ENCODE measurements at regions not wholly inside any gene's neighbourhood (a gene's known extent, or its start where the extent isn't known, plus 50 kb on each side); places are given as distances from the start of the nearest gene placed in this dataset.
"Not testable (repeated sequence)": the region's sequence is repeated elsewhere in the genome, so short reads cannot be mapped to it uniquely, and the experiment has no call there.

- no peak for TF ChIP-seq PRDM10 (tag by site-specific recombination; IDR thresholded peaks at IDR 0.05)
These were observed 211.6 kb downstream of the RAP2B start (continued) for GRCh38 chr3:153373606-153374005.

GRCh38 chr3:153378366-153378765 lies 216.3 kb downstream of the RAP2B start:
- H3K4me1 ChIP-seq (ENCODE audit: control insufficient read depth, insufficient read depth, low read length); H3K27ac ChIP-seq (ENCODE audit: extremely low read depth, low read depth, low read length); H3K4me3 ChIP-seq (ENCODE audit: low read depth, low read length); H3K36me3 ChIP-seq (ENCODE audit: control insufficient read depth in 2 of 2, insufficient read depth in 1 of 2, low read length in 2 of 2); H3K9me3 ChIP-seq (ENCODE audit: control insufficient read depth, insufficient read depth, low read depth, low read length); CTCF ChIA-PET; POLR2A ChIA-PET: not testable (repeated sequence)

GRCh38 chr3:153379516-153379915 lies 217.5 kb downstream of the RAP2B start:
- Histone ChIP-seq H3K4me3 (ENCODE audit: low read depth, low read length) (no peak overlapping the region), H3K27ac (ENCODE audit: extremely low read depth, low read depth, low read length) (no peak overlapping the region), H3K36me3 (ENCODE audit: control insufficient read depth in 2 of 2, insufficient read depth in 1 of 2, low read length in 2 of 2) (no peaks in the 10 kb centered on the region), H3K4me1 (ENCODE audit: control insufficient read depth, insufficient read depth, low read length) (no peaks in the 10 kb centered on the region), H3K9me3 (ENCODE audit: control insufficient read depth, insufficient read depth, low read depth, low read length) (no peaks in the 10 kb centered on the region)
- POLR2A ChIA-PET: no interaction called here
- CTCF ChIA-PET: no interaction called here
- no peak for TF ChIP-seq ZFP3 (tag by site-specific recombination; IDR thresholded peaks at IDR 0.05; ENCODE audit: low read depth)
- no peak for TF ChIP-seq ZNF324 (tag by site-specific recombination; IDR thresholded peaks at IDR 0.05)
- TF ChIP-seq ZNF670 (tag by site-specific recombination; IDR thresholded peaks at IDR 0.05; ENCODE audit: low read depth): no peak
- TF ChIP-seq ZNF121 (tag by site-specific recombination; IDR thresholded peaks at IDR 0.05): no peak
- TF ChIP-seq ZNF624 (tag by site-specific recombination; IDR thresholded peaks at IDR 0.05): no peak
- no peak for TF ChIP-seq YY2 (tag by site-specific recombination; IDR thresholded peaks at IDR 0.05)
- TF ChIP-seq SETDB1 (IDR thresholded peaks at IDR 0.05; ENCODE audit: insufficient read length, low read length): no peak

GRCh38 chr3:153385343-153385742 lies 223.3 kb downstream of the RAP2B start:
- TF ChIP-seq ZNF623 (tag by site-specific recombination; IDR thresholded peaks at IDR 0.05): no peak
- no peak for TF ChIP-seq HIC1 (tag by site-specific recombination; IDR thresholded peaks at IDR 0.05)
- no peak for TF ChIP-seq GFI1B (tag by site-specific recombination; IDR thresholded peaks at IDR 0.05)
- no peak for TF ChIP-seq ZNF600 (tag by site-specific recombination; IDR thresholded peaks at IDR 0.05)
- TF ChIP-seq ZNF391 (tag by site-specific recombination; IDR thresholded peaks at IDR 0.05; ENCODE audit: borderline replicate concordance, low read depth): no peak
- no peak for TF ChIP-seq ZNF366 (tag by site-specific recombination; conservative IDR thresholded peaks at IDR 0.05)
- TF ChIP-seq ZNF747 (tag by site-specific recombination; IDR thresholded peaks at IDR 0.05): no peak

More at GRCh38 chr3:153385343-153385742, 223.3 kb downstream of the RAP2B start:
- H3K4me3 ChIP-seq (ENCODE audit: low read depth, low read length): no peak overlapping the region
- no peaks in the 10 kb centered on the region for H3K9me3 ChIP-seq (ENCODE audit: control insufficient read depth, insufficient read depth, low read depth, low read length)
- no peaks in the 10 kb centered on the region for H3K36me3 ChIP-seq (ENCODE audit: control insufficient read depth in 2 of 2, insufficient read depth in 1 of 2, low read length in 2 of 2)
- ChIA-PET POLR2A (no interaction called here), CTCF (no interaction called here)
- H3K4me1 ChIP-seq (ENCODE audit: control insufficient read depth, insufficient read depth, low read length): no peaks in the 10 kb centered on the region
- H3K27ac ChIP-seq (ENCODE audit: extremely low read depth, low read depth, low read length): no peak overlapping the region

All from HEK293 (cell line).